Inflammatory macrophage treated with lipopolysaccharide for 1 hour (primary cell): ENCODE measurements at regions not wholly inside any gene's neighbourhood (a gene's known extent, or its start where the extent isn't known, plus 50 kb on each side); places are given as distances from the start of the nearest gene placed in this dataset.

Experiments used
- DNase-seq, 2 donors: peaks; one replicate each; pipeline ENCODE4 v3.0.0-alpha.2; 2020 to 2022

GRCh38 chr1:201778279-201779065 is 50.5 kb upstream of the IPO9 start:
- no peak for DNase-seq
